HEK293 (cell line): ENCODE measurements at regions not wholly inside any gene's neighbourhood (a gene's known extent, or its start where the extent isn't known, plus 50 kb on each side); places are given as distances from the start of the nearest gene placed in this dataset.

Experiments used
- OSR2 ChIP-seq: fragments of 450-650 bp; formaldehyde crosslinking; IDR thresholded peaks from 2 replicates; pipeline ENCODE4 v1.5.1; 2016; ENCODE audit warnings: missing biosample characterization, missing genetic modification characterization
- SP2 ChIP-seq: fragments of 450-650 bp; formaldehyde crosslinking; IDR thresholded peaks from 2 replicates; pipeline ENCODE4 v1.5.1; 2016; ENCODE audit warnings: missing biosample characterization, missing genetic modification characterization
- ZFP41 ChIP-seq: fragments of 450-650 bp; formaldehyde crosslinking; IDR thresholded peaks from 2 replicates; pipeline ENCODE4 v1.5.1; 2016; ENCODE audit warnings: missing biosample characterization, missing genetic modification characterization, borderline replicate concordance
- ZNF23 ChIP-seq: fragments of 450-650 bp; formaldehyde crosslinking; IDR thresholded peaks from 2 replicates; pipeline ENCODE4 v1.5.1; 2016; ENCODE audit warnings: missing biosample characterization, missing genetic modification characterization, borderline replicate concordance
- ZNF792 ChIP-seq: fragments of 450-650 bp; formaldehyde crosslinking; IDR thresholded peaks from 2 replicates; pipeline ENCODE4 v1.5.1; 2016; ENCODE audit warnings: missing biosample characterization, missing genetic modification characterization
- TF ChIP-seq, protein P1 (sequence below): fragments of 450-650 bp; formaldehyde crosslinking; IDR thresholded peaks from 2 replicates; pipeline ENCODE4 v1.5.1; 2016; ENCODE audit warnings: missing biosample characterization, missing genetic modification characterization
- TF ChIP-seq, protein P2 (sequence below): fragments of 450-650 bp; formaldehyde crosslinking; IDR thresholded peaks from 2 replicates; pipeline ENCODE4 v1.5.1; 2016; ENCODE audit warnings: missing biosample characterization, missing genetic modification characterization

DNA sequence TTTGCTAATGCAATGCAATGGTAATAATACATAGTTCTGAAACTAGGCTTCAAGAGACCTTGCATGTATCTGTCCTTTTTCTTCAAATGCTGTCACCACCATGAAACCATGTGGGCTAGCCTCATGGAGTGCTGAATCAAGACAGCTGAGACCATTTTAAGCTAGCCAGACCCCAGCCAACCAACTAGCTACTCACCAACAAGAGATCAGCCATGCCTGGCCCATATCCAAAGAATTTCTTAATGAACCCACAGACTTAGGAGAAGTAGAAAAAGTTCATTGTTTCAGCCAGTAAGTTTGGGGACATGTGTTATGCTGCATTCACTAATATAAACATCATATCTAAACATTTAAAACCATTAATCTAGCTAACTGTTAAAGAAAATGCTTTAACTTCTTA is 139.8 kb upstream of the EDIL3 start:
- TF ChIP-seq ZNF792 (no peak), ZNF23 (tag by site-specific recombination) (no peak), OSR2 (tag by site-specific recombination) (no peak), SP2 (tag by site-specific recombination) (no peak), ZFP41 (tag by site-specific recombination) (no peak)
- TF ChIP-seq, protein P1, sequence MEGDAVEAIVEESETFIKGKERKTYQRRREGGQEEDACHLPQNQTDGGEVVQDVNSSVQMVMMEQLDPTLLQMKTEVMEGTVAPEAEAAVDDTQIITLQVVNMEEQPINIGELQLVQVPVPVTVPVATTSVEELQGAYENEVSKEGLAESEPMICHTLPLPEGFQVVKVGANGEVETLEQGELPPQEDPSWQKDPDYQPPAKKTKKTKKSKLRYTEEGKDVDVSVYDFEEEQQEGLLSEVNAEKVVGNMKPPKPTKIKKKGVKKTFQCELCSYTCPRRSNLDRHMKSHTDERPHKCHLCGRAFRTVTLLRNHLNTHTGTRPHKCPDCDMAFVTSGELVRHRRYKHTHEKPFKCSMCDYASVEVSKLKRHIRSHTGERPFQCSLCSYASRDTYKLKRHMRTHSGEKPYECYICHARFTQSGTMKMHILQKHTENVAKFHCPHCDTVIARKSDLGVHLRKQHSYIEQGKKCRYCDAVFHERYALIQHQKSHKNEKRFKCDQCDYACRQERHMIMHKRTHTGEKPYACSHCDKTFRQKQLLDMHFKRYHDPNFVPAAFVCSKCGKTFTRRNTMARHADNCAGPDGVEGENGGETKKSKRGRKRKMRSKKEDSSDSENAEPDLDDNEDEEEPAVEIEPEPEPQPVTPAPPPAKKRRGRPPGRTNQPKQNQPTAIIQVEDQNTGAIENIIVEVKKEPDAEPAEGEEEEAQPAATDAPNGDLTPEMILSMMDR (tag by site-specific recombination), result no peak
- TF ChIP-seq, protein P2, sequence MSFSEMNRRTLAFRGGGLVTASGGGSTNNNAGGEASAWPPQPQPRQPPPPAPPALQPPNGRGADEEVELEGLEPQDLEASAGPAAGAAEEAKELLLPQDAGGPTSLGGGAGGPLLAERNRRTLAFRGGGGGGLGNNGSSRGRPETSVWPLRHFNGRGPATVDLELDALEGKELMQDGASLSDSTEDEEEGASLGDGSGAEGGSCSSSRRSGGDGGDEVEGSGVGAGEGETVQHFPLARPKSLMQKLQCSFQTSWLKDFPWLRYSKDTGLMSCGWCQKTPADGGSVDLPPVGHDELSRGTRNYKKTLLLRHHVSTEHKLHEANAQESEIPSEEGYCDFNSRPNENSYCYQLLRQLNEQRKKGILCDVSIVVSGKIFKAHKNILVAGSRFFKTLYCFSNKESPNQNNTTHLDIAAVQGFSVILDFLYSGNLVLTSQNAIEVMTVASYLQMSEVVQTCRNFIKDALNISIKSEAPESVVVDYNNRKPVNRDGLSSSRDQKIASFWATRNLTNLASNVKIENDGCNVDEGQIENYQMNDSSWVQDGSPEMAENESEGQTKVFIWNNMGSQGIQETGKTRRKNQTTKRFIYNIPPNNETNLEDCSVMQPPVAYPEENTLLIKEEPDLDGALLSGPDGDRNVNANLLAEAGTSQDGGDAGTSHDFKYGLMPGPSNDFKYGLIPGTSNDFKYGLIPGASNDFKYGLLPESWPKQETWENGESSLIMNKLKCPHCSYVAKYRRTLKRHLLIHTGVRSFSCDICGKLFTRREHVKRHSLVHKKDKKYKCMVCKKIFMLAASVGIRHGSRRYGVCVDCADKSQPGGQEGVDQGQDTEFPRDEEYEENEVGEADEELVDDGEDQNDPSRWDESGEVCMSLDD, result no peak
